NCI-H82 treated with DMSO at 0.1 percent for 48 hours (cell line): ENCODE measurements at regions not wholly inside any gene's neighbourhood (a gene's known extent, or its start where the extent isn't known, plus 50 kb on each side); places are given as distances from the start of the nearest gene placed in this dataset.

Source experiments
- DNase-seq: peaks from one replicate; lab custom pipeline; 2025; ENCODE audit not compliant: unreplicated experiment; lab: John Stamatoyannopoulos, UW

DNA sequence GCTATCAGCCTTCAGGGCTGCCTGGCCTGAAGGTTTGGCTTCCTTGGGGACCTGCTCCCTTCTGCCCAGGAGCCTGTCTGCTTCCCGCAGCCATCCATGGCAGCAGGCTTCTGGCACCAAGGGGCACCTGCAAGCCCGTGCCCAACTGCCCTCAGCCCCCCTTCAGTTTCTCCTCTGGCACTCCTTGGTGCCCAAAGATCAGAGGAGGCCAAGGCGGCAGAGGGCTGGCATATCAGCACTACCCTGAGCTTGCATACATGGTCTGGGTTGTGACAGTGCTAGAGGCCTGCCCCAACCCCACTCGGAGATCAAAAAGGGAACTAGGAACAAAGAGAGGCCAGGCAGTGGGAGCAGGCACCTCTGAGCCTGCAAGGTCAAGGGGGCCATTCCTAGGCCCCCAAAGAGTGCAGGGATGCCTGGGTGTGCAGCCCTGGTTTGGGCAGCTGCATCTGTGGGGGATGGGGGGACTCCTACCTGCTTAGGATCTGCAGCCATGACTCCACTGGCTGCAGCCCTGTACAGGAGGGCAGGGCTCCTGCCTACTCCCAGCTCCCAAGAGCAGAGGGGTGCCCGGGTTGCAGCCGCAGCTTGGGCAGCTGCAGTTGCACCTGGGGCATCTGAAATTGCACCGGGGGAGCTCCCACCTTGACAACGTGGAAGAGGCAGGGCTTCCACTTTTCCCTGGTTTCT is 76.2 kb upstream of the TP63 start:
- DNase-seq: no peak

DNA sequence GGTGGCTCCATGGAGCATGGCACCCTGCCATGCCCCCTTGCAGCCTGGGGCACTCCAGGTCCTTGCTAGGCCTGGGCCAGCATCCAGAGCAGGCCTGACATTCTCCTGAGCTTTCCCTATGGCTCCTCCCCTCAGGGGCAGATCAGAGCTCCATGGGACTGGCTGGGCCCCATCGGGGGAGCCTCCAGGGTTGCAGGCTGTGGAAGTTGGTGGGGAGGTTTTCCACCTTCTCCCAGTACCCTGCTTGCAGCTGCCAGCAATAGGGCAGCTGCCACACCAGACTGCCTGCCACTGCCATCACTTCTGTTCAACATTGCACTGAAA is 75.7 kb upstream of the TP63 start:
- DNase-seq: no peak

DNA sequence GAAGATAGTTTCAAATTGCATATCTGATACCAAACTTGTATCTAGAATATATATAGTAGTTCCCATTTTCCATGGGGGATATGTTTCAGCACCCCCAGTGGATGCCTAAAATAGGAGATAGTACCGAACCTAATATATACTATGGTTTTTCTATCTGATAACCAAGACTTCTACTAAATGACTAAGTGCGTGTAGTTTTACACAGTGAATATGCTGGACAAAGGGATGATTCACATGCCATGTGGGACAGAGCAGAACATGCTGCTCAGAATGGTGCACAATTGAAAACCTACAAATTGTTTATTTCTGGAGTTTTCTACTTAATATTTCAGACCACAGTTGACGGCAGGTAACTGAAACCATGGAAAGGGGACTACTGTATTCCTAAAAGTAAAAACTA is 73.4 kb upstream of the TP63 start:
- no peak for DNase-seq

DNA sequence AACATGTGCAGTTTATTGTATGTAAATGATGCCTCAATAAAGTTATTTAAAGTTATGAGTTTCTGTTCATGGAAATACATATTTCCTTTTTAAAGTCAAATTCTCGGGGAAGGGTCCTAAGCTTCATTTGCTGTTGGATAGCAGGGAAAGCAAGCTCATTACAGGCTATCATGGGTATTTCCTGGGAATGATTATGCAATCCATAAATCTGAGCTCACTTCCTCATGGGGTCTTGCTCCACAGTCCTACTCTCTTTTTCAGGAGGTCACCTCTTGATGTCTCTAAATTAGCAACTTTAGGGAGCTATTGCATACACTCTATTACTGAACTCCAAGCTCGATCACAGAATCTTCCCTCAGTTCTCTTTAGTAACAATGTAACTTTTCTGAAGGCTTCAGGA is 69.9 kb upstream of the TP63 start:
- no peak for DNase-seq

DNA sequence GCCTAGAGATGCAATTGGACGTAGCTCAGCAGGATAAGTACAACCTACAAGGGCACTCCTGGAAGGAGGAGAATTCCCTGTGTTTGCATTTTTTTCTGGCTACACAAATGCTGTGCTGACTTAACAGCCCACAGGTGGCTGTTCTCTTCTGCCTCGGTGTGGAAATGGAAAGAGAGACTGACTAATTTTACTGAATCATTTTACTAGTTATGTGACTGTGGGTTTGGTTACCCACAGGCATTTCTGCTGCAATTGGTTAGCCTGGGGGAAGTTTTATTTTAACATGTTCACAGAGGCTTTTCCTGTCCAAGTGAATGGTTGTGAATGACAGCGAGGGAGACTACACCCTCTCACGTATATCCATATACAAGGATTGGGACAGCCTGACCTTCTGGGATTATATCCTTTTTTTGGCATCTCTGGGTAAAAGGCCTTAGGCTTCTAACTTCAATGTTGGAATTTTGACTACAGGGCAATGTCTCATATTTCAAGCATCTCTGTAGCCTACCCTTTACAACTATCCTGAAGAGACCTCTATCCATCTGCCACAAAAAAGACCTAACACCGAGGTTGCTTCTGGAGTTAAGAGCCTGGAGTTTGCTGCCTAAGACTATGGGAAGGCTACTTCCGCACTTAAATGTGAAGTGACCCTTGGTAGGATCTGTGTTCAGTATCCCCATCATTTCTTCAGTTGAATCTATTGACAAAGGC is 67.2 kb upstream of the TP63 start:
- DNase-seq: no peak

DNA sequence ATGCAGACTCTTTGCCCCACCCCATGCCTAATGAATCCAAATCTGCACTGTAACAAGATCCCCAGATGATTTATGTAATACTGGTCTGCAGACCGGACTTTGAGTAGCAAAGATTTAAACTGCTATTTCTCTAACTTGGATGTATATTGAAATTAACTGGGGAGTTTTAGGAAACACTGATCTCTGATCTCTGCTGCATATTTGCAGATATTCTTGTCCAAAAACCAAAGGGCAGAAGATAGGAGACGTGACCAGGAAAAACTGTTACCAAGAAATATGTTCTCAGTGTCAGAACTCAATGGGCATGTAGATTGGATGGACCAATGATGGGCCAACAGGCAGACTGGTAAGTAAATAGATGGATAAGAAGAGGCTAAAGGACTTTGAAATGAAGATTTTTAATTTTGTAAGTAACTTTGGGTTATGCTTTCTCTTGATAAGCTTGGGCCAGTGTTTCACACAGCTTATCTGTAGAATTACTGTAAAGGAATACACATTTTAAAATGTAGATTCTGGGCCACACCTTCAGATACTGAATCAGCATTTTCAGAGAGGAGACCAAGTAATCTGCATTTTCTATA is 64.5 kb upstream of the TP63 start:
- no peak for DNase-seq

DNA sequence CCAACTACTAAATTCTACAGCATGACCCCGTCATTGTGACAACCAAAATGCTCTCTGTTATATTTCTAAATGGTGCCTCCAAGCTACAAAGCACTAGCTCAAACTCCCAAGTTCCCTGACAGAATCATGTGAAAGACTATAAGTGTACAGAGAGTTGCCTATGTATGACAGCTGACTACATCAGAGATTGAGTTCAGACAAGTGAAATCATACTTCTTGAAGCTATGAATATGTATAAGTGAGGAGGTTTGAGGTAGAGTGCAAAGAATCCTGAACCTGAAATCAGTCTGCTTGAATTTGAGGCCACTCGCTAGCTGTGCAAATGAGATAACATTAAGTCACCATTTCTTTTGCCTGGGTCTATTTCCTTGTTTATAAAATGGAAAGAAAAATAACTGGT is 63.9 kb upstream of the TP63 start:
- no peak for DNase-seq

DNA sequence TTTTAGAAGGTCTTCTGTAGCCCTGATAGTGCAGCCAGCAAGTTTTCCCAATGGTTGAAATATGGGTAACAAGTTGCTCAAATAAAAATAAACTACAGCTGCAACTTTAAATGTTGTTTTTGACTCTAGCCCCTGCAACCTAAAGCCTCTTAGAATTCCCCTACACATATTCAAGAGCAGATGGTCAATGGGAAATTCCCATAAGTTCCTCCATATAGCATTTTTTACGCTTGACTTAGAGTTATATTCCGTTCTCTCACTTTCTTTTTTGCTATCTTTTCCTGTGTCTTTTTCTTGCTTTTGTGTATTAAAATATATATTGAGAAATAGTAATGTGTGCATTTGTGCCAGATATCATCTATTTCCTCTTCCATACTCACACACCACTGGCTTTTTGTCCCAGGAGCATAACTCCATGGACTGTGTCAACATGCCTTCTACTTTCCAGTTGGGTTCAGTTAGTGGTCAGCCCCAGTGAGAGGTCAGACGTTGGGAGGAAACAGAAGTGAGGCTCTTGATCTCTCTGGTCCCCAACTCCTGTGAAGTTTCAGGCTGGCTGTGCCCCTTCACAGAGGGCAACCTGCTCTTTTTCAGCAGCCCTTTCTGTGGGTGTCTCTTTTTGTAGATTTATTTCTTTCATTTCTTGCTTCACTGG is 63.3 kb upstream of the TP63 start:
- DNase-seq: no peak

DNA sequence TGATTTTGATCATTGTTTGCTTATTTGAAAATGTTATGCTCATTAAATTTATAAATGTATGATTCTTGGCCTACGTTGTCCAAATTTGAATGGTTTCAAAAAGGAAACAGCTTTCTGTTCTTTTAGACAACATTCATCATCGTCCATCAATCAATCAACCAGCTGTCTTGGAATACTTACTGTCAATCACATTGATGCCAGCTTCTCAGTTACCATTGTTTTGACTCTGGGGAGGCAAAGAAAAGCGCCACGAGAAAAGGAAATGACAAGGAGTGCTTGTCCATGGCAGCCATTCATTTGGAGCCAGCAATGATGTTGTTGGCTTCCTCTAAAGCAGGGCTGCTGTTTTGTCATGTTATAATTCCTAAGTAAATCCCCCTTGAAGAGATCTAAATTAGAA is 62.2 kb upstream of the TP63 start:
- DNase-seq: no peak

DNA sequence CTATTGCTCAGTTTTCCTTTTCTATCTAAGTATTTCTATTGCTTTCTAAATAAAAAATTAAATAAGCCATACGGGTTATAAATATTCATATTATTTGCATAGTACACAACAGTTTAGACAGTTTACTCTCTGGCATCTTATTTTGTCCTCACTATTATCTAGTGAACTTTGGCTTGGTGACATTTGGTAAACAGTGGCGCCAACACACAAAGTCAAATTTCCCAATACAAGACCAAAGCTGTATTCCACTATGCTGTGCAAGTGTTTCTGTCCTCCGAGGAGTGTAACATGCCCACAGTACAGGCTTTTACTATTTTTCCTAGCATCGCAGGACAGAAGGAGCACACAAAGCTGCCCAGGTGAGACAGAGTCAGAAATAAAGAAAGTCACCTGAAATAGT is 61.7 kb upstream of the TP63 start:
- DNase-seq: no peak

DNA sequence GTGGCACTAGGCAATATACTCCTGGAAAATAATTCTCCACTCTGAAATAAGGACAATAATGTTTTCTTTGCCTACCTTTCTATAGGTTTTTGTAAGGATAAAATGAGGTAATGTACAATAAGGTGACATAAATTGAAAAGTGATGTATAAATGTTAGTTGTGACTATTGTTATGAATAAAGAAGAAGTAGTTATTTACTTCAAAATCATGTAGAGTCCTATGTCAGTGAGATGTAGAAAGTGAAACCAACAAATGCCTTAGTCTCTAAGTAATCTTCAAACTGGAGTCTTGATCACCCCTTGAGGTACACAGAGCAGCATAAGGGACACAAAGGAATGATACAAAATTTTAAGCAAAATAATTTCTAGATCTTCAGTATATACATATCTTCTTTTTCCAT is 60.3 kb upstream of the TP63 start:
- no peak for DNase-seq

DNA sequence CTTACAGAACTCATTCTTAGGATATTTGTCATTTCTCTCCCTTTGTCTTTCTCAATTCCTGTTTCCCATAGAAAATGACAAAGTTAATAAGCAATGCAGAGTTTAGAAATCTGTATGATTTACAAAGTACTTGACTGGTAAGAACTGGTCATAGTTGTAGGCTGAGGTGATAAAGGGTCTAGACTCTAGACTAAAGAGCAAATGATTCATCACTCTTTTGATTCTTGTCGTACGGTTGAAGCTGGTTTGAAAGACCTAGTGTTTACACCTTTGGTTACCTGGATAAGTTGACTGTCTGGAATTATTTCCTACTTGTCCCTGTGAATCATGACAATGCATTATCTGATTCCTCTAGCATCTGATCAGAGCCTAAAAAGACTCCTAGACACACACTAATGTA is 58.9 kb upstream of the TP63 start:
- no peak for DNase-seq

DNA sequence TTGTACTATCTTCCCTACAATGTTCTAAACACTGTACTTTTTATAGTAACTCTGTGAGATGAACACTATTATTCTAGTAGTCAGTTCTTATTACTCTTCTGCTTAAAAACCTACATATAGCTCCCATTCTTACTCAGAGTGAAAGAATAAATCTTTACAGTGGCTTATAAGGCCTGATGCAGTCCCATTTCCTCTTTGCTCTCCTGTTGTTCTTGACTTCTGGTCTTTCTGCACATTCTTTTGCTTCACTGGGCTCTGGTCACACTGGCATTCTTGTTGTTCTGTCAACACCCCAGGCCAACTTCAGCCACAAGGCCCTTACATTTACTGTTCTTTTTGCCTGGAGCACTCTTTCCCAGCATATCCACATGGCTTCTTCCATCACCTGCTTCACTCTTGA is 58.2 kb upstream of the TP63 start:
- DNase-seq: no peak

DNA sequence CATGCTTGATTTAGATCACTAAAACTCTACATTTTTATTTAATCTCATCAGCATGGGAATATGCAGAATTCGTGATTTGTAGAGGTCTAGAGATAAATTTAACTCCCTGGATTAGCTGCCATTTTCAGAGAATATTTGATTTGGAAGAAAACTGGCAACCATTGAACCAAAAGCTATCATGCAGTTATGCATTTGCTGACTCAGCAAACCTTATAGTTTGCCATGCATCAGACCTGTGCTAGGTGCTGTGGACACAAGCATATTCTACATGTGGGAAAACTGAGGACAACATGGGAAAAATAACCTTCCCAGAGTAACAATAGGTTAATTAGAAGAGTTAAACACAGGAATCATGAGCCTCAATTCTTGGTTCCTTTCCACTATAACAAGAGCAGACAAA is 54.7 kb upstream of the TP63 start:
- no peak for DNase-seq

DNA sequence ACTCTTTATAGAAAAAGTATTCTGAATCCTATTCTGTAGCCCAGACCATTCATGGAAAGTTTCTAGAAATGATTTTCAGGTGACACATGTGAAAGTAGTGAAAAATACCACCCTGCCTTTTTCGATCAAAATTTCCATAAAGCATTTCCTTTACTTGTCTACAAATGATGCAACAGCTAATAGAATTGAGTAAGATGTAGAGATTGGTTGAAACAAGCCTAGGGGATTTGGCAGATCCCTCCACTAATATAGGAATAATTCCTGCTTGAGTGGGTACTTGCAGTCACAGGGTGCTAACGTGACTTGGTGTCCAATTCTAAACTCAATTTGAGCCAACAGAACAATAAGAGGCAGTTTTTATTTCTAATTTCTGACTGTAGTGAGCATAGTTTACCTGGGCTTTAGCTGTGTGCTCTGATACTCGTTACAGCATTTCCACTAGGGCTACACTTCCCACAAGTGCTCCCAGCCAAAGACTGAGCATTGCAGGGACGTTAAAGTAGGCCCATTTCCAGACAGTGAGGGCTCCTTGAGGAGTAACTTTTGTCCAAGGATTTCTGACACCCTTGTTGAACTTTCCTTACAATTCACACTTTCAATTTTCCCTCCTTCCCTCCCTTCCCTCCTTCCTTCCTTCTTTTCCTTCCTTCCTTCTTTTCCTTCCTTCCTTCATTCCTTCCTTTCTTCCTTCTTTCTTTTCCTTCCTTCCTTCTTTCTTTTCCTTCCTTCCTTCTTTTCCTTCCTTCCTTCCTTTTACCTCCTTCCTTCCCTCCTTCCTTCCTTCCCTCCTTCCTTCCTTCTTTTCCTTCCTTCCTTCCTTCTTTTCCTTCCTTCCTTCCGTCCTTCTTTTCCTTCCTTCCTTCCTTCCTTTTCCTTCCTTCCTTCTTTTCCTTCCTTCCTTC is 53.9 kb upstream of the TP63 start:
- no peak for DNase-seq

DNA sequence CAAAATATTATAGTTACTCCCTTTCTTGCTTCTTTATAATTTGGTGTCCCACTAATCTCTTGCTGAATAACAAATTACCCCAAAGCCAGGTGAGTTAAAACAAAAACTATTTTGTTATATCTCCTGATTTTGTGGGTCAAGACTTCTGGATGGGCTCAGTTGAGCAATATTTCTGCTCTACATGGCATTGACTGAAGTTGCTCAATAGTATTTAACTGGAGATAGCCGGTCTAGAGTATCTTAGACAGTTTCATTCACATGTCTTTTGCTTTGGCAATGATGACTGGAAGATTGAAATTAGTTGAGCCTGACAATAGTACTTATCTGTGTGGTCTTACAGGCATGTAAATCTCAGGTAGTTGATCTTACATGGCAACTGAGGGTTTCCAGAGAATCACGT is 51.0 kb upstream of the TP63 start:
- DNase-seq: no peak
